K562 (cell line): ENCODE measurements at regions not wholly inside any gene's neighbourhood (a gene's known extent, or its start where the extent isn't known, plus 50 kb on each side); places are given as distances from the start of the nearest gene placed in this dataset.

Source experiments
- BCLAF1 ChIP-seq, 2 experiments: fragments of 450-650 bp in 1 of 2; IDR thresholded peaks; 2 replicates each; pipeline ENCODE4 v1.6.1; 2011 to 2017; ENCODE audit warnings: low read depth in 2 of 2, antibody characterized with exemption in 1 of 2, borderline replicate concordance in 1 of 2, low read length in 1 of 2, mild to moderate bottlenecking in 1 of 2, mixed read lengths in 1 of 2; ENCODE audit not compliant: control insufficient read depth in 1 of 2
- CAMTA2 ChIP-seq: fragments of 250-450 bp; sonication (Bioruptor Pico); conservative IDR thresholded peaks from 2 replicates; pipeline ENCODE4 v1.5.1; 2022
- CBFA2T2 ChIP-seq: fragments of 450-650 bp; conservative IDR thresholded peaks from 2 replicates; pipeline ENCODE4 v1.6.1; 2017; ENCODE audit warnings: mild to moderate bottlenecking
- CBFA2T3 ChIP-seq: fragments of 450-650 bp; IDR thresholded peaks from 2 replicates; pipeline ENCODE4 v1.6.1; 2017
- KLF13 ChIP-seq: fragments of 450-650 bp; IDR thresholded peaks from 2 replicates; pipeline ENCODE4 v1.6.1; 2016; ENCODE audit warnings: missing genetic modification characterization, low read depth, mild to moderate bottlenecking, missing compliant biosample characterization, moderate library complexity, borderline replicate concordance
- MAFK ChIP-seq: IDR thresholded peaks from 2 replicates; pipeline ENCODE4 v1.6.1; 2011; ENCODE audit warnings: low read length, improper control_type of control experiment
- POLR2B ChIP-seq: fragments of 450-650 bp; IDR thresholded peaks from 2 replicates; pipeline ENCODE4 v1.6.1; 2018; ENCODE audit warnings: low read depth; ENCODE audit not compliant: partially characterized antibody
- SNIP1 ChIP-seq: fragments of 450-650 bp; IDR thresholded peaks from 2 replicates; pipeline ENCODE4 v1.7.1; 2017; ENCODE audit warnings: low read depth, mild to moderate bottlenecking
- YY1 ChIP-seq, 3 experiments: IDR thresholded peaks; 2 replicates each; pipeline ENCODE4 v1.6.1; 2011; ENCODE audit warnings: low read length in 2 of 3, mild to moderate bottlenecking in 2 of 3, moderate library complexity in 2 of 3, borderline replicate concordance in 1 of 3, control low read depth in 1 of 3, low read depth in 1 of 3; ENCODE audit not compliant: insufficient read depth in 3 of 3, insufficient replicate concordance in 2 of 3, control insufficient read depth in 1 of 3, insufficient read length in 1 of 3; ENCODE audit errors: extremely low read depth in 1 of 3
- ZBTB7A ChIP-seq: IDR thresholded peaks from 2 replicates; pipeline ENCODE4 v1.6.1; 2011; ENCODE audit warnings: low read depth, mild to moderate bottlenecking, low read length, moderate library complexity, borderline replicate concordance; ENCODE audit not compliant: control insufficient read depth
- ZNF224 ChIP-seq: sonication (generic); formaldehyde crosslinking; IDR thresholded peaks from 2 replicates; pipeline ENCODE4 v1.8.0; 2022; ENCODE audit warnings: mild to moderate bottlenecking, missing genetic modification reagents
- ZNF316 ChIP-seq: fragments of 450-650 bp; IDR thresholded peaks from 2 replicates; pipeline ENCODE4 v1.6.1; 2016
- ZNF561 ChIP-seq: fragments of 450-650 bp; formaldehyde crosslinking; conservative IDR thresholded peaks from 2 replicates; pipeline ENCODE4 v1.4.0; 2020; ENCODE audit warnings: mild to moderate bottlenecking, moderate library complexity
- TF ChIP-seq, protein P1 (sequence below): fragments of 250-450 bp; sonication (Bioruptor Pico); IDR thresholded peaks from 2 replicates; pipeline ENCODE4 v1.8.0; 2021; ENCODE audit warnings: moderate library complexity, mild to moderate bottlenecking, inconsistent platforms
- TF ChIP-seq, protein P2 (sequence below): fragments of 250-450 bp; sonication (Bioruptor Pico); IDR thresholded peaks from 2 replicates; pipeline ENCODE4 v1.5.0; 2021
- TF ChIP-seq, protein P3 (sequence below), 2 experiments: IDR thresholded peaks; 2 replicates each; pipeline ENCODE4 v1.6.1; 2011; ENCODE audit warnings: borderline replicate concordance in 1 of 2, control low read depth in 1 of 2, low read depth in 1 of 2, low read length in 1 of 2, mild to moderate bottlenecking in 1 of 2, mixed read lengths in 1 of 2, moderate library complexity in 1 of 2; ENCODE audit not compliant: insufficient read depth in 1 of 2, insufficient read length in 1 of 2, poor library complexity in 1 of 2, severe bottlenecking in 1 of 2; ENCODE audit errors: extremely low read depth in 1 of 2
- TF ChIP-seq, protein P4 (sequence below): sonication (generic); formaldehyde crosslinking; IDR thresholded peaks from 2 replicates; pipeline ENCODE4 v1.8.0; 2022; ENCODE audit warnings: mild to moderate bottlenecking, missing genetic modification reagents
- TF ChIP-seq, protein P5 (sequence below), 3 experiments: IDR thresholded peaks in 2 of 3; conservative IDR thresholded peaks in 1 of 3; 2 replicates each; pipeline ENCODE4 v1.5.1; 2011 to 2012; ENCODE audit warnings: low read length in 3 of 3, mild to moderate bottlenecking in 3 of 3, control low read depth in 2 of 3, improper control_type of control experiment in 1 of 3, inconsistent platforms in 1 of 3, low read depth in 1 of 3, mixed read lengths in 1 of 3, moderate library complexity in 1 of 3; ENCODE audit not compliant: insufficient read depth in 2 of 3

DNA sequence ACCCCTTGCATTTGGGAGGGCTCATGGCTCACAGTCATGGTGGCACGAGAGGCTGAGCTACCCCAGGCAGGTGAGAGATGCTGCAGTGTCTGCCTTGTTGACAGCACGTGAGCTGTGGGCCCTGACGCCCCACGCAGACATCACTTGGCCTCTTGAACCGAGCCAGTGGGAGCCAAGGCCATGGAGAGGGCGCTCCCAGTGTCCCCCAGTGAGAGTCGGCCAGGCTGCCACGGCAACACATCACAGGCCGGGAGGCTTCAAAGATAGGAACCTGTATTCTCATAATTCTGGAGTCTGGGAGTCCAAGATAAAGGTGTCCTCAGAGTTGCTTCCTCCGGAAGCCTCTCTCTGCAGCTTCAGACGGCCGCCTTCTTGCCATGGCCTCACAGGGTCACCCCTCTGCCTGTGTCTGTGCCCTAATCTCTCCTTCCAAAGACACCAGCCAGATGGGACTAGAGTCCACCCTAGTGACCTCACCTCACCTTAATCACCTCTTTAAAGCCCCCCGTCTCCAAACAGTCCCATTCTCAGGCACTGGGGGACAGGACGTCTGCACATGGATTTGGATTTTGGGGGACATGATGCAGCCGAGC lies 119.6 kb downstream of the KLF6 start (continued):
- TF ChIP-seq, protein P1, sequence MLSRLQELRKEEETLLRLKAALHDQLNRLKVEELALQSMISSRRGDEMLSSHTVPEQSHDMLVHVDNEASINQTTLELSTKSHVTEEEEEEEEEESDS (CRISPR knock-in tag) = no peak
- TF ChIP-seq MAFK (no peak), CAMTA2 (CRISPR knock-in tag) (no peak), CBFA2T2 (peak; percentile 95), SNIP1 (no peak), ZNF561 (CRISPR knock-in tag) (no peak), ZBTB7A (0 out of 2 replicates have a peak, but pooled peaks have one; percentile 35), POLR2B (no peak), ZNF316 (no peak), ZNF224 (CRISPR knock-in tag) (no peak), CBFA2T3 (peak; percentile 98), KLF13 (tag) (peak; percentile 64; the same call in 1 of the 2 replicates), YY1 (IDR thresholded peaks at IDR 0.05; ENCODE audit: borderline replicate concordance in 1 of 3, control insufficient read depth in 1 of 3, extremely low read depth in 1 of 3, insufficient read depth in 3 of 3, insufficient read length in 1 of 3, insufficient replicate concordance in 2 of 3, low read depth in 1 of 3, low read length in 2 of 3) (peak in 1 of 3 experiments; percentile 64), BCLAF1 (IDR thresholded peaks at IDR 0.05; ENCODE audit: borderline replicate concordance in 1 of 2, control insufficient read depth in 1 of 2, low read depth in 2 of 2, low read length in 1 of 2) (no peak)
- TF ChIP-seq, protein P2, sequence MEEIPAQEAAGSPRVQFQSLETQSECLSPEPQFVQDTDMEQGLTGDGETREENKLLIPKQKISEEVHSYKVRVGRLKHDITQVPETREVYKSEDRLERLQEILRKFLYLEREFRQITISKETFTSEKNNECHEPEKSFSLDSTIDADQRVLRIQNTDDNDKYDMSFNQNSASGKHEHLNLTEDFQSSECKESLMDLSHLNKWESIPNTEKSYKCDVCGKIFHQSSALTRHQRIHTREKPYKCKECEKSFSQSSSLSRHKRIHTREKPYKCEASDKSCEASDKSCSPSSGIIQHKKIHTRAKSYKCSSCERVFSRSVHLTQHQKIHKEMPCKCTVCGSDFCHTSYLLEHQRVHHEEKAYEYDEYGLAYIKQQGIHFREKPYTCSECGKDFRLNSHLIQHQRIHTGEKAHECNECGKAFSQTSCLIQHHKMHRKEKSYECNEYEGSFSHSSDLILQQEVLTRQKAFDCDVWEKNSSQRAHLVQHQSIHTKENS (CRISPR knock-in tag) = no peak
- TF ChIP-seq, protein P3, sequence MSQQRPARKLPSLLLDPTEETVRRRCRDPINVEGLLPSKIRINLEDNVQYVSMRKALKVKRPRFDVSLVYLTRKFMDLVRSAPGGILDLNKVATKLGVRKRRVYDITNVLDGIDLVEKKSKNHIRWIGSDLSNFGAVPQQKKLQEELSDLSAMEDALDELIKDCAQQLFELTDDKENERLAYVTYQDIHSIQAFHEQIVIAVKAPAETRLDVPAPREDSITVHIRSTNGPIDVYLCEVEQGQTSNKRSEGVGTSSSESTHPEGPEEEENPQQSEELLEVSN (IDR thresholded peaks at IDR 0.05; ENCODE audit: borderline replicate concordance in 1 of 2, extremely low read depth in 1 of 2, insufficient read depth in 1 of 2, insufficient read length in 1 of 2, low read depth in 1 of 2, low read length in 1 of 2, poor library complexity in 1 of 2, severe bottlenecking in 1 of 2) = peak; percentile 71 to 82
- TF ChIP-seq, protein P4, sequence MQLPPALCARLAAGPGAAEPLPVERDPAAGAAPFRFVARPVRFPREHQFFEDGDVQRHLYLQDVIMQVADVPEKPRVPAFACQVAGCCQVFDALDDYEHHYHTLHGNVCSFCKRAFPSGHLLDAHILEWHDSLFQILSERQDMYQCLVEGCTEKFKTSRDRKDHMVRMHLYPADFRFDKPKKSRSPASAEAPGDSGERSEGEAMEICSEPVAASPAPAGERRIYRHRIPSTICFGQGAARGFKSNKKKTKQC = peak; percentile 40; the same call in 1 of the 2 replicates
- TF ChIP-seq, protein P5, sequence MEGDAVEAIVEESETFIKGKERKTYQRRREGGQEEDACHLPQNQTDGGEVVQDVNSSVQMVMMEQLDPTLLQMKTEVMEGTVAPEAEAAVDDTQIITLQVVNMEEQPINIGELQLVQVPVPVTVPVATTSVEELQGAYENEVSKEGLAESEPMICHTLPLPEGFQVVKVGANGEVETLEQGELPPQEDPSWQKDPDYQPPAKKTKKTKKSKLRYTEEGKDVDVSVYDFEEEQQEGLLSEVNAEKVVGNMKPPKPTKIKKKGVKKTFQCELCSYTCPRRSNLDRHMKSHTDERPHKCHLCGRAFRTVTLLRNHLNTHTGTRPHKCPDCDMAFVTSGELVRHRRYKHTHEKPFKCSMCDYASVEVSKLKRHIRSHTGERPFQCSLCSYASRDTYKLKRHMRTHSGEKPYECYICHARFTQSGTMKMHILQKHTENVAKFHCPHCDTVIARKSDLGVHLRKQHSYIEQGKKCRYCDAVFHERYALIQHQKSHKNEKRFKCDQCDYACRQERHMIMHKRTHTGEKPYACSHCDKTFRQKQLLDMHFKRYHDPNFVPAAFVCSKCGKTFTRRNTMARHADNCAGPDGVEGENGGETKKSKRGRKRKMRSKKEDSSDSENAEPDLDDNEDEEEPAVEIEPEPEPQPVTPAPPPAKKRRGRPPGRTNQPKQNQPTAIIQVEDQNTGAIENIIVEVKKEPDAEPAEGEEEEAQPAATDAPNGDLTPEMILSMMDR (IDR thresholded peaks at IDR 0.05 in 2 of 3, conservative IDR thresholded peaks at IDR 0.05 in 1 of 3; ENCODE audit: insufficient read depth in 2 of 3, low read depth in 1 of 3, low read length in 3 of 3) = peak in 2 of 3 experiments; percentile 15 to 16; a peak in 1 of 6 replicates
